Esophagus muscularis mucosa (tissue), 4 donors: ENCODE measurements at regions not wholly inside any gene's neighbourhood (a gene's known extent, or its start where the extent isn't known, plus 50 kb on each side); places are given as distances from the start of the nearest gene placed in this dataset.

ENCODE experiments used
- DNase-seq: peaks from one replicate; pipeline ENCODE4 v3.0.0-alpha.2; 2017; ENCODE audit errors: extremely low spot score
- H3K27ac ChIP-seq, 4 donors: fragments of 200-600 bp; sonication (generic); replicated peaks in 1 of 4; 1 replicate in 3 of 4; 2 replicates in 1 of 4; pipeline ENCODE4 v1.5.1; 2016 to 2019; ENCODE audit warnings: mild to moderate bottlenecking in 1 of 4
- H3K27me3 ChIP-seq, 4 donors: fragments of 200-600 bp; sonication (generic); one replicate each; pipeline versions ENCODE4 v1.5.1 to v1.6.0; 2016 to 2019
- H3K36me3 ChIP-seq, 4 donors: fragments of 200-600 bp; sonication (generic); one replicate each; pipeline ENCODE4 v1.5.1; 2016 to 2019
- H3K4me1 ChIP-seq, 4 donors: fragments of 200-600 bp; sonication (generic); one replicate each; pipeline ENCODE4 v1.5.1; 2016 to 2019
- H3K4me3 ChIP-seq, 4 donors: fragments of 200-600 bp; sonication (generic); 1 replicate in 2 of 4; 2 replicates in 2 of 4; pipeline ENCODE4 v1.5.1; 2016 to 2019; ENCODE audit warnings: mild to moderate bottlenecking in 4 of 4, moderate library complexity in 1 of 4
- H3K9me3 ChIP-seq, 4 donors: fragments of 200-600 bp; sonication (generic); 1 replicate in 3 of 4; 2 replicates in 1 of 4; pipeline ENCODE4 v1.5.1; 2016 to 2019
- EP300 ChIP-seq: sonication (generic); formaldehyde crosslinking; IDR thresholded peaks from one replicate; pipeline ENCODE4 v1.6.1; 2017; ENCODE audit warnings: antibody characterized with exemption
- POLR2A ChIP-seq: fragments of 450-650 bp; IDR thresholded peaks from one replicate; pipeline ENCODE4 v1.6.1; 2017; ENCODE audit warnings: antibody characterized with exemption, moderate library complexity, mild to moderate bottlenecking, low read depth
- POLR2AphosphoS5 ChIP-seq, 2 donors: sonication (generic); formaldehyde crosslinking; IDR thresholded peaks; one replicate each; pipeline ENCODE4 v1.6.1; 2017; ENCODE audit warnings: antibody characterized with exemption in 2 of 2
- WGBS: methylation state at CpG from one replicate; pipeline ENCODE4 v1.1.5; 2018; 5-methylcytosine and 5-hydroxymethylcytosine counted together
- intact Hi-C: fragments of 100-400 bp; cut with DNase I; formaldehyde crosslinking; loops from one replicate; pipeline ENCODE4 v1.15.1; 2023
- TF ChIP-seq, protein P1 (sequence below), 3 experiments: fragments of 200-600 bp in 2 of 3; fragments of 450-650 bp in 1 of 3; sonication (generic) in 2 of 3; IDR thresholded peaks; one replicate each; pipeline ENCODE4 v1.5.1; 2017 to 2019; ENCODE audit warnings: antibody characterized with exemption in 3 of 3, mild to moderate bottlenecking in 2 of 3, moderate library complexity in 1 of 3

DNA sequence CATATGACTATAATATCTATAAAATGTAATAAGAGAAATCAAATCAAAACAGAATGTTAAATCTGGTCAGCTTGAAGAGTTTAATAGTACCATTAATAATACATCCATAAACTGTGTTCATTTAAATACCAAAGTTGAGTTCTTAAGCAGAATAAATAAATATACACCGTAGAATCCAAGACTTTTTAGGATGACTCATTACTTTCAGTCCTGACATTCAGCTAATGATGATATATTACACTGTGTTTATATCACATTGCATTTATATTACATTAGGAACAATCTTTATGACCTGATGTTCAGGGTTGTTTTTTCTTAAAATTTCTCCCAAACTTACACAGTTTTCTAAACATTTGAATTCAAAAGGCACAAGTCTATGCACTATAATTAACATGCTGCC lies 331.3 kb downstream of the SS18 start:
- DNase-seq = no peak
- intact Hi-C loops = no loop called here
- TF ChIP-seq POLR2A = no peak
- TF ChIP-seq POLR2AphosphoS5 (IDR thresholded peaks at IDR 0.05) = no peak
- TF ChIP-seq EP300 = no peak
- H3K36me3 ChIP-seq = no peaks in the 10 kb centered on the region
- no peak overlapping the region for H3K4me3 ChIP-seq
- H3K4me1 ChIP-seq = no peaks in the 10 kb centered on the region
- no peaks in the 10 kb centered on the region for H3K9me3 ChIP-seq
- H3K27me3 ChIP-seq = no peaks in the 10 kb centered on the region
- 23% methylated on average over 1 of the region's 1 CpG for WGBS
- no peak overlapping the region for H3K27ac ChIP-seq

DNA sequence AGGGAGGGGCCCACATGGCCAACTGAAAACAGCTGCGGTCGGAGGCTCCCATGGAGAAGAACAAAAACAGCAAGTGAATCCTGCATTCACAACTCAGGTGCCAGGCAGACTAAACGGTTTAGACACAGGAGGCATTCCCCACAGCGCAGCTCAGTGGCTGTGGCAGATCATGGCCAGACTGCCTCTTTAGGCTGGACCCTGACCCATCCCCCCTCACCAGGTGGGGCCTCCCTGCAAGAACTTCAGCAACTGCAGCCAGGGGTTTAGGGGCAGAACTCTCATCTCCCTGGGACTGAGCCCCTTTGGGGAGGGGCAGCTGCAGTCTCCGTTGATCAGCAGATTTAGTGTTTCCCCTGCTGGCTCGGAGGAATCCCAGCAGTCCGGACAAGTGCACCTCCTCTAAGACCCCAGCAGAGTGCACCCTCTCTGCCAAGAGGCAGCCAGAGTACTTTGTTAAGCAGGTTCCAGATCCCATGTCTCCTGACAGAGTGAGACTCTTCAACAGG lies 346.7 kb downstream of the SS18 start:
- TF ChIP-seq POLR2AphosphoS5 (IDR thresholded peaks at IDR 0.05) (no peak), EP300 (no peak), POLR2A (no peak)
- TF ChIP-seq, protein P1, sequence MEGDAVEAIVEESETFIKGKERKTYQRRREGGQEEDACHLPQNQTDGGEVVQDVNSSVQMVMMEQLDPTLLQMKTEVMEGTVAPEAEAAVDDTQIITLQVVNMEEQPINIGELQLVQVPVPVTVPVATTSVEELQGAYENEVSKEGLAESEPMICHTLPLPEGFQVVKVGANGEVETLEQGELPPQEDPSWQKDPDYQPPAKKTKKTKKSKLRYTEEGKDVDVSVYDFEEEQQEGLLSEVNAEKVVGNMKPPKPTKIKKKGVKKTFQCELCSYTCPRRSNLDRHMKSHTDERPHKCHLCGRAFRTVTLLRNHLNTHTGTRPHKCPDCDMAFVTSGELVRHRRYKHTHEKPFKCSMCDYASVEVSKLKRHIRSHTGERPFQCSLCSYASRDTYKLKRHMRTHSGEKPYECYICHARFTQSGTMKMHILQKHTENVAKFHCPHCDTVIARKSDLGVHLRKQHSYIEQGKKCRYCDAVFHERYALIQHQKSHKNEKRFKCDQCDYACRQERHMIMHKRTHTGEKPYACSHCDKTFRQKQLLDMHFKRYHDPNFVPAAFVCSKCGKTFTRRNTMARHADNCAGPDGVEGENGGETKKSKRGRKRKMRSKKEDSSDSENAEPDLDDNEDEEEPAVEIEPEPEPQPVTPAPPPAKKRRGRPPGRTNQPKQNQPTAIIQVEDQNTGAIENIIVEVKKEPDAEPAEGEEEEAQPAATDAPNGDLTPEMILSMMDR (IDR thresholded peaks at IDR 0.05) = no peak
- Histone ChIP-seq H3K9me3 (no peaks in the 10 kb centered on the region), H3K36me3 (no peaks in the 10 kb centered on the region), H3K27me3 (no peaks in the 10 kb centered on the region), H3K4me3 (no peak overlapping the region), H3K4me1 (no peaks in the 10 kb centered on the region), H3K27ac (no peak overlapping the region)
- 71% methylated on average over 6 of the region's 7 CpGs for WGBS
- intact Hi-C loops = no loop called here
- DNase-seq = no peak

DNA sequence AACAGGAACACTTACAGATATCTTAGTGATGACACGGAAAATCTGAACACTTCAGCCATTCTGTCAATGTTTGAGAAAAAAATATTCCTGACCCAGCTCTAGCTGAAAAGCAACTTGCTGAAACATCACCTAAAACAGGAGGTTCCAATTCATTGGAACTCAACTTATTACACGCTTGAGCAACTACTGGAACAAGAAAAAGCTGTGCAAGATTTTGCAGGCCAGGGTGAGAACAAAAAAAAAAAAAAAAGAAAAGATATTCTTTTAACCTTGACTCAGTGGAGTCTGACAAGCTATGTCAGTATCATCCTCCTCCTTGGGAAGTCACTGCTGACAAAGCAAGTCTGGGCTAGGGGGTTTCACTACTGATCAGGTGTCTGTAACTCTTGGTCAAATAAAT lies 351.0 kb downstream of the SS18 start:
- intact Hi-C loops = no loop called here

DNA sequence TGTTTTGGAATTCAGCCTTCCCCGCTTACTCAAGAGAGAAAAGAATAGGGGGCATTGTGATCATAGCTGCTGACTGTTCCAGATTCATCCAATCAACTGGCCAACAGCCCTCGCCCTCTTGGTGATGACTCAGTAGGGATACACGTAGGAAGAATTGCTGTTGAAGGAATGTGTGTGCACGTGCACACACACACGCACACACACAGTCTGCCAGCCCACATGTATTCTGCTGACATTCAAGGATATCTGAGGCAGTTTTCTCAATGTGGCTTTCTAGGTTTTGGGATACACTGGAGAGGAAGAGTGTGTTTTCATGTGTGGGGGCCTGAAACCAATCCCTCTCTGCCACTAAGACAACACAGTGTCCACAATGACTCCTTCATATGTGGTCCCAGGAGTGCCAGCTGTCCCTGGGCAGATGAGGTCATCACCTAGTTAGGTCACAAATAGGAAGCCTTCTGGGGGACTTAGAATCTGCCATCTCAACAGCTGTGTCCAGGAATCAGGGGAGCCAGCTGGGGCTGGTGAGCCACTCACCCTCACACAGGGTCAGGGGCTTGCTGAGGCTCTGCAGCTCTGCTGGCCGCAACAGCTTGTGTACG lies 352.6 kb downstream of the SS18 start:
- TF ChIP-seq POLR2A (no peak), EP300 (no peak), POLR2AphosphoS5 (IDR thresholded peaks at IDR 0.05) (no peak)
- TF ChIP-seq, protein P1 (IDR thresholded peaks at IDR 0.05) = no peak
- no peaks in the 10 kb centered on the region for H3K36me3 ChIP-seq
- no peaks in the 10 kb centered on the region for H3K27me3 ChIP-seq
- intact Hi-C loops = no loop called here
- DNase-seq = no peak
- 72% methylated on average over 5 of the region's 7 CpGs for WGBS
- no peak overlapping the region for H3K27ac ChIP-seq
- no peak overlapping the region for H3K4me3 ChIP-seq
- no peaks in the 10 kb centered on the region for H3K4me1 ChIP-seq
- no peaks in the 10 kb centered on the region for H3K9me3 ChIP-seq

More for the DNA sequence above, 351.0 kb downstream of the SS18 start:
- no peak overlapping the region for H3K27ac ChIP-seq
- TF ChIP-seq POLR2AphosphoS5 (IDR thresholded peaks at IDR 0.05) = no peak
- no peak for TF ChIP-seq POLR2A
- no peak for TF ChIP-seq EP300
- H3K4me1 ChIP-seq = no peaks in the 10 kb centered on the region
- no peaks in the 10 kb centered on the region for H3K9me3 ChIP-seq
- no peaks in the 10 kb centered on the region for H3K27me3 ChIP-seq
- no peak for DNase-seq
- H3K4me3 ChIP-seq = no peak overlapping the region
- WGBS = 89% methylated on average over 2 of the region's 2 CpGs
- no peaks in the 10 kb centered on the region for H3K36me3 ChIP-seq

DNA sequence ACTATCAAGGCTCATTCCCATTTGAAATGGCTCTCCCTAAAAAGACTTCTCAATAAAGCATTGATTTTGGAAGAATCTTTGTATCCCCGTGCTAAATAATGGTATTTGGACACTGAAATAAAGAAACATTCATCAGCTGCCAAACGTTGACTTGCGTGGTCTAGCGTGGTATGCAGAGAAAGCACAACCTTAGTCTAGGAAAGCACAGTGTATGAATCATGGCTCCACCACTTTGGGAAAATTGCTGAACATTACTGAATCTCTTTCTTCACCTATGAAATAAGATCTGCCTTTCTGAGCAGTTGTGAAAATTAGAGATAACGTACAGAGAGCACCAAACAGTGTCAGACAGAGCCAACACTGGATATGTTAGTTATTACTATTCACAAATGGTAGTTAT lies 353.9 kb downstream of the SS18 start:
- DNase-seq = no peak
- intact Hi-C loops = no loop called here
- Histone ChIP-seq H3K9me3 (no peaks in the 10 kb centered on the region), H3K27ac (no peak overlapping the region), H3K36me3 (no peaks in the 10 kb centered on the region), H3K4me3 (no peak overlapping the region), H3K27me3 (no peaks in the 10 kb centered on the region), H3K4me1 (no peaks in the 10 kb centered on the region)
- WGBS = 79% methylated on average over 5 of the region's 5 CpGs
- TF ChIP-seq POLR2A = no peak
- TF ChIP-seq, protein P1 (IDR thresholded peaks at IDR 0.05) = no peak
- no peak for TF ChIP-seq POLR2AphosphoS5 (IDR thresholded peaks at IDR 0.05)
- TF ChIP-seq EP300 = no peak
